Esophagus squamous epithelium (tissue), 5 donors: ENCODE measurements at regions not wholly inside any gene's neighbourhood (a gene's known extent, or its start where the extent isn't known, plus 50 kb on each side); places are given as distances from the start of the nearest gene placed in this dataset.

Experiments used
- DNase-seq: peaks from one replicate; lab custom pipeline; 2025; lab: John Stamatoyannopoulos, UW
- H3K27ac ChIP-seq, 4 donors: fragments of 200-600 bp; sonication (generic); one replicate each; pipeline ENCODE4 v1.5.1; 2016 to 2019; ENCODE audit warnings: mild to moderate bottlenecking in 1 of 4
- H3K27me3 ChIP-seq, 4 donors: fragments of 200-600 bp; sonication (generic); 1 replicate in 3 of 4; 2 replicates in 1 of 4; pipeline versions ENCODE4 v1.5.1 to v1.6.0; 2017 to 2021; ENCODE audit warnings: antibody characterized with exemption in 1 of 4
- H3K36me3 ChIP-seq, 3 donors: fragments of 200-600 bp; sonication (generic); one replicate each; pipeline ENCODE4 v1.5.1; 2016 to 2019
- H3K4me1 ChIP-seq, 3 donors: fragments of 200-600 bp; sonication (generic); one replicate each; pipeline ENCODE4 v1.5.1; 2017 to 2019
- H3K4me3 ChIP-seq, 4 donors: fragments of 200-600 bp; sonication (generic); 1 replicate in 3 of 4; 2 replicates in 1 of 4; pipeline ENCODE4 v1.5.1; 2016 to 2019; ENCODE audit warnings: mild to moderate bottlenecking in 2 of 4, moderate library complexity in 1 of 4
- H3K9me3 ChIP-seq, 3 donors: fragments of 200-600 bp; sonication (generic); one replicate each; pipeline ENCODE4 v1.5.1; 2016 to 2019
- POLR2A ChIP-seq, 4 donors: fragments of 450-650 bp; IDR thresholded peaks; one replicate each; pipeline ENCODE4 v1.6.1; 2017; ENCODE audit warnings: antibody characterized with exemption in 4 of 4, mild to moderate bottlenecking in 4 of 4, moderate library complexity in 3 of 4
- WGBS, 2 donors: methylation state at CpG; one replicate each; pipeline ENCODE4 v1.1.5; 2018; 5-methylcytosine and 5-hydroxymethylcytosine counted together
- intact Hi-C: fragments of 100-400 bp; cut with DNase I; formaldehyde crosslinking; loops from one replicate; pipeline ENCODE4 v1.15.0; 2022
- TF ChIP-seq, protein P1 (sequence below), 6 experiments: fragments of 450-650 bp in 4 of 6; fragments of 200-600 bp in 2 of 6; sonication (generic) in 2 of 6; IDR thresholded peaks; one replicate each; pipeline ENCODE4 v1.5.1; 2016 to 2019; ENCODE audit warnings: antibody characterized with exemption in 6 of 6, mild to moderate bottlenecking in 4 of 6, moderate library complexity in 4 of 6
- donor health status: DM: yes; HTN: yes; CAD: no.

DNA sequence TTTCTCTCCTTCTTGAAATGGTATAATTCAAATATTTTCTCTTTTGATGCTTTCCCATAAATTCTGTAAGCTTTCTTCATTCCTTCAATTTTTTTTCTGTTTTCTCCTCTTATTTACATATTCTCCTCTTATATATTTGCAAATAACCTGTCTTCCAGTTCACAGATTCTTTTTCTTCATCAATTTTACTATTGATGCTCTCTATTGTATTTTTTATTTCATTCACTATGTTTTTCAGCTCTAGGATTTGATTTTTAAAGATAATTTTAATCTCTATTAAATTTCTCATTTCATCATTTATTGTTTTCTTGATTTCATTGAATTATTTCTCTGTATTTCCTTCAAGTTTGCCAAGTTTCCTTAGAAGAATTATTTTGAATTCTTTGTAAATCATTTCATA lies 54.0 kb upstream of the PRPS1L1 start:
- Histone ChIP-seq H3K4me3 (no peak overlapping the region), H3K27me3 (peaks cover 0 to 6% (median 0%) of the 10 kb centered on the region in 4 donors), H3K4me1 (peaks cover 0 to 12% (median 7%) of the 10 kb centered on the region in 3 donors), H3K36me3 (no peaks in the 10 kb centered on the region), H3K9me3 (peaks cover 0 to 13% (median 9%) of the 10 kb centered on the region in 3 donors), H3K27ac (no peak overlapping the region)
- TF ChIP-seq, protein P1, sequence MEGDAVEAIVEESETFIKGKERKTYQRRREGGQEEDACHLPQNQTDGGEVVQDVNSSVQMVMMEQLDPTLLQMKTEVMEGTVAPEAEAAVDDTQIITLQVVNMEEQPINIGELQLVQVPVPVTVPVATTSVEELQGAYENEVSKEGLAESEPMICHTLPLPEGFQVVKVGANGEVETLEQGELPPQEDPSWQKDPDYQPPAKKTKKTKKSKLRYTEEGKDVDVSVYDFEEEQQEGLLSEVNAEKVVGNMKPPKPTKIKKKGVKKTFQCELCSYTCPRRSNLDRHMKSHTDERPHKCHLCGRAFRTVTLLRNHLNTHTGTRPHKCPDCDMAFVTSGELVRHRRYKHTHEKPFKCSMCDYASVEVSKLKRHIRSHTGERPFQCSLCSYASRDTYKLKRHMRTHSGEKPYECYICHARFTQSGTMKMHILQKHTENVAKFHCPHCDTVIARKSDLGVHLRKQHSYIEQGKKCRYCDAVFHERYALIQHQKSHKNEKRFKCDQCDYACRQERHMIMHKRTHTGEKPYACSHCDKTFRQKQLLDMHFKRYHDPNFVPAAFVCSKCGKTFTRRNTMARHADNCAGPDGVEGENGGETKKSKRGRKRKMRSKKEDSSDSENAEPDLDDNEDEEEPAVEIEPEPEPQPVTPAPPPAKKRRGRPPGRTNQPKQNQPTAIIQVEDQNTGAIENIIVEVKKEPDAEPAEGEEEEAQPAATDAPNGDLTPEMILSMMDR (IDR thresholded peaks at IDR 0.05): no peak
- TF ChIP-seq POLR2A (IDR thresholded peaks at IDR 0.05): no peak
- no peak for DNase-seq
- intact Hi-C loops: no loop called here

DNA sequence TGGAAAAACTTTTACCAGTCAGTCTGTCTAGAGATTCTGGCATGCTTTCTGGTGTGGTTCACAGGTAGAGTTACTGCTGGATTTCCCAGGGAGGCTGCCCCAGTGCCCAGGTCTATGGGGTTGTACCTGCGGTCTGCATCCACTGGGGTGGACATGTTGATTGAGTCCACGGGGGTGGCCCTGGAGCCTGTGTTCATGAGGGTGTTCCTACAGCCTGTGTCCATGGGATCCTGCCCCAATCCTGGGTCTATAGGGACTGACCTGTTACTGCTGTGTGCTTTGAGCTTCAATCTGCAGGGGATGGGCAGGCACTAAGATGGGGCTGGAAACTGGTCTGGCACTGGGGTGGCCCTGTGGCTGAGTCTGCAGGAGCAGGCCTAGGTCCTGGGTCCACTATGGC lies 54.5 kb upstream of the PRPS1L1 start:
- H3K4me3 ChIP-seq: no peak overlapping the region
- DNase-seq: no peak
- H3K36me3 ChIP-seq: no peaks in the 10 kb centered on the region
- peaks cover 0 to 11% (median 0%) of the 10 kb centered on the region in 4 donors for H3K27me3 ChIP-seq
- H3K4me1 ChIP-seq: peaks cover 0 to 15% (median 8%) of the 10 kb centered on the region in 3 donors
- WGBS, 2 donors: no CpG with 5 or more reads among the region's 2 CpGs
- H3K27ac ChIP-seq: no peak overlapping the region
- peaks cover 0 to 13% (median 9%) of the 10 kb centered on the region in 3 donors for H3K9me3 ChIP-seq
- no peak for TF ChIP-seq POLR2A (IDR thresholded peaks at IDR 0.05)
- TF ChIP-seq, protein P1 (IDR thresholded peaks at IDR 0.05): no peak
- intact Hi-C loops: no loop called here

DNA sequence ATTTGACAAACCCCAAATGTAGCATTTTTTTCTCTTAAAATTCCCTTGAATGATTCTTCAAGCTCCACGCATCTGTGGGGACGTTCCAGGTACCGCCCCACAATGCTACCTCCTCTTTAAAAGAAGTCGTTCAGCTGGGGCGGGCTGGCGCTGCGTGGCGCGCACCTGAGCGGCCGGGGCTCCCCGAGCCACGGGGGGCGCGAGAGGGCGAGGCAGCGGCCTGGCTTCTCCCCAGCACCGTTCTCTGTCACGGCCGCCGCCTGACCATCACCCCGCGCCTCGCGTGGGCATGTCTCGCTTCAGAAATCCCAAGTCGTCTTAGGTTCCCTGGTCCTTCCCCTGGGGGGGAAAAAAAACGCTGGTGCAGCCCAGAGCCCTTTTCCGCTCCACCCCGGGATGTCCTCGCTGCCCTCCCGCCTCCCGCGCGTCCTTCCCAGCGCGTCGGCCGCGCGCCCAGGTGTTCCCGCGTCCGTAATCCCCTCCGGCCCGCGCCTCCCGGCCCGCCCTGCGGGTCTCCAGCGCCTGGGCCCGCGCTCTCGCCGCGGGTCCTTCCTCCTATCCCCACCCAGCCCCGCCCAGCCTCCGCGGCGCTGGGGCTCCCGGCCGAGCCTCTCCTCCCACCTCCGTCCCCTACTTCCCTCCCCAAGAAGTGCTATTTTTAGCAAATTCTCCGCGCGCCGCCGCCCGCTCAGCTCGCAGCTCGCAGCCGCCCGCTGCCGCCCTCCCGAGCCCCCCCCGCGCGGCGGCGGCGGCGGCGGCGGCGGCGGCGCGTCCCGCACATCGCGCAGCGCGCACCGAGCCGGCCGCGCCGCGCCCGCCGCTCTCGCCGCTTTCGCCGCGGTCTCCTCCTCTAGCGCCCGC lies 58.7 kb upstream of the PRPS1L1 start:
- DNase-seq: no peak
- Histone ChIP-seq H3K27ac (peak overlapping the region; percentile 22 to 61 (median 47)), H3K36me3 (no peaks in the 10 kb centered on the region), H3K9me3 (peaks cover 0 to 9% (median 8%) of the 10 kb centered on the region in 3 donors), H3K4me1 (peaks cover 0 to 25% (median 11%) of the 10 kb centered on the region in 3 donors), H3K4me3 (peak overlapping the region; percentile 54 to 86 (median 74)), H3K27me3 (peaks cover 0 to 18% (median 0%) of the 10 kb centered on the region in 4 donors)
- 0 to 1% methylated on average over 7 to 28 of the region's 108 CpGs for WGBS, 2 donors
- no peak for TF ChIP-seq POLR2A (IDR thresholded peaks at IDR 0.05)
- TF ChIP-seq, protein P1 (IDR thresholded peaks at IDR 0.05): peak in 2 of 6 experiments; percentile 8 to 16
- intact Hi-C loops: no loop called here

DNA sequence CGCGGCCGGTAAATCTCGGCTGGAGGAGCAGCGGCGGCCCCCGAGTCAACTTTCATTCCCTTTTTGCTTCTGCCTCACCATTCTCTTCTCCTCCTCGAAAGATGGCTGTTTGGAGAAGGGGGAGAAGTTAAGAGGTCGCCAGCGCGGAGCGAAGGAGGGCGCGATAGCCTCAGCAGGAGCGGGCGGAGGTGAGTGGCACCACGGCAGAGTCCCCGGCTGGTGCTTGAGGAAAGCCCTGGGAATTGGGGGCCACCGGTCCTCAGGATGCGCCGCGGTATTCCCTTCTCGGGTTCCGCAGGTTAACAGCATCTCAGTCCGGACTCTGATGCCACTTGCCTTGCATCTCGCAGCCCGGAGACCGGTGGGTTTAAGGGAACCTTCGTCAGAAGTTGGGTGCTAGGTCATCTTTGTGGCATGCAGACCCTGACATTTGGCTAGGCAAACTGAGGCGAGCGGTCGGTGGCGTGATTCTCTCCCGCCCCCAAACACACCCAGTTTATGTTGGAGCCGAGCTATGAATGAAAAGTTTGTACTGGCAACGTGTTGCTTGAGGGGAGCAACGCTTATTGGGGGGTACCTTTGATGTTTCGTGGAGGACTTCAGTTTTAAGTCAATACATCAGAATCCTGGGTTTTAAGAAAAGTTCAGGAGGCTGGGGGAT lies 59.5 kb upstream of the PRPS1L1 start:
- H3K9me3 ChIP-seq: peaks cover 0 to 3% (median under 1%) of the 10 kb centered on the region in 3 donors
- WGBS, 2 donors: 9 to 16% methylated on average over 7 to 18 of the region's 38 CpGs
- H3K27ac ChIP-seq: peak overlapping the region in 2 of 4 donors; percentile 39 to 42
- peaks cover 0 to 18% (median 0%) of the 10 kb centered on the region in 4 donors for H3K27me3 ChIP-seq
- no peaks in the 10 kb centered on the region for H3K36me3 ChIP-seq
- peaks cover 0 to 25% (median 11%) of the 10 kb centered on the region in 3 donors for H3K4me1 ChIP-seq
- intact Hi-C loops: no loop called here
- DNase-seq: no peak
- no peak for TF ChIP-seq POLR2A (IDR thresholded peaks at IDR 0.05)
- TF ChIP-seq, protein P1 (IDR thresholded peaks at IDR 0.05): no peak
- H3K4me3 ChIP-seq: peak overlapping the region; percentile 54 to 86 (median 74)

DNA sequence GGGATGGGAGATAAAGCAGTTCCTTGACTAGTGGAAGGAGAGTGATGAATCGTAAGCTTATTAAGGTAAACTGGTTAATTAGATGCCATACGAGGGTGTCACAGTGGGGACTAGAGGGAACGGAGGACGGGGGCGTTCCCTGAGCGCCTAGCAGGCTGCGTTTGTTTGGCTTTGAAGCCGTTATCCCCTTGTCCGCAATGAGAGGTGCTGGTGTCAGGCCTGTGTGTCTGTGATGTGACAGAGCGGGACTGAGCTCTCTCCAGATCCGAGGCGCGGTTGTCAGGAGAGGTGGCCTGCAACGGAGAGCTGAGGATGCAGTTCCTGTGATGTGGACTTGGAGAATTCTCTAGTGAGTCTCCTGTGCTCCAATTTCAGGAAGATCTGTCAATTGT lies 60.0 kb upstream of the PRPS1L1 start:
- 66 to 68% methylated on average over 9 to 14 of the region's 14 CpGs for WGBS, 2 donors
- no peak for DNase-seq
- no peak overlapping the region for H3K27ac ChIP-seq

More for the DNA sequence above, 60.0 kb upstream of the PRPS1L1 start:
- Histone ChIP-seq H3K9me3 (no peaks in the 10 kb centered on the region), H3K4me3 (peak overlapping the region in 3 of 4 donors; percentile 54 to 86 (median 82)), H3K36me3 (no peaks in the 10 kb centered on the region), H3K27me3 (peaks cover 0 to 18% (median 0%) of the 10 kb centered on the region in 4 donors), H3K4me1 (peaks cover 0 to 25% (median 11%) of the 10 kb centered on the region in 3 donors)
- intact Hi-C loops: no loop called here
- TF ChIP-seq POLR2A (IDR thresholded peaks at IDR 0.05): no peak
- TF ChIP-seq, protein P1 (IDR thresholded peaks at IDR 0.05): no peak
